ENCODE measurements at regions not wholly inside any gene's neighbourhood (a gene's known extent, or its start where the extent isn't known, plus 50 kb on each side); places are given as distances from the start of the nearest gene placed in this dataset.

DNA sequence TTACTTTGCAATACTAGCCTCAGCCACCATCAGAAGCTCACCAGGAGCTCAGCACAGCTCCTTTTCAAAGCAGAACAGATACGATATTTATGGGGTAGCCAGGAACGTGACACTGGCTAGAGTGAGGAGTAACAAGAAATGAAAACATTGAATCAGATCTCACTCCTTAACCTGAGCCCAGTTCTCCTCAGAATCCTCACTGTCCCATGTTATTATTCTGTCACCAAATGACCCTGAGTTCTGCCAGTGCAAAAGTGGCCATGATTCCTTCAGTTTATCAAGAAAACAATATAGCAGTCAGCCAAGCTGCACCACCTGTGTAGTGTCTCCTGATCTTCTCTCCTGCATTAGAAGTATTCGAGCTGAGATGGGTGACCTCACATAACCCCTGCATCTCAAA lies 956.7 kb downstream of the TUSC7 start:
- no peak for TF ChIP-seq POLR2AphosphoS5 (IDR thresholded peaks at IDR 0.05; ENCODE audit: low read depth)
- no peak for TF ChIP-seq CTCF (conservative IDR thresholded peaks at IDR 0.05; ENCODE audit: low read depth in 2 of 2)

Measured in GM23338 (cell line).